ENCODE measurements at regions not wholly inside any gene's neighbourhood (a gene's known extent, or its start where the extent isn't known, plus 50 kb on each side); places are given as distances from the start of the nearest gene placed in this dataset.

DNA sequence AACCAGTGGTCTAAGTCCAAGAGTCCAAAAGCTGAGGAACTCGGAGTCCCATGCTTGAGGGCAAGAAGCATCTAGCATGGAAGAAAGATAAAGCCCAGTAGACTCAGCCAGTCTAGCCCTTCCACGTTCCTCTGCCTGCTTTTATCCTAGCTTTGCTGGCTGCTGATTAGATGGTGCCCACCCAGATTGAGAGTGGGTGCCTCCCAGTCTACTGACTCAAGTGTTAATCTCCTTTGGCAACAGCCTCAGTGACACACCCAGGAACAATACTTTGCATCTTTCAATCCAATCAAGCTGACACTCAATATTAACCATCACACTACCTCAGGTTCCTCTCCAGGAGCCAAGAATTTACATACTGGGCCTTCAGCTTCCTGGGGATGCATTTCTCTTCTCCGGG is 476.1 kb downstream of the FUT8 start:
- TF ChIP-seq CTCF (conservative IDR thresholded peaks at IDR 0.05; ENCODE audit: low read depth, low read length) (no peak), SMC3 (IDR thresholded peaks at IDR 0.05; ENCODE audit: low read depth, low read length) (no peak)
